GM06990 (cell line): ENCODE measurements at regions not wholly inside any gene's neighbourhood (a gene's known extent, or its start where the extent isn't known, plus 50 kb on each side); places are given as distances from the start of the nearest gene placed in this dataset.

ENCODE experiments used
- DNase-seq: peaks from one replicate; pipeline ENCODE4 v3.0.0-alpha.2; 2011; ENCODE audit not compliant: insufficient read length; ENCODE audit errors: extremely low read depth
- H3K27me3 ChIP-seq: replicated peaks from 2 replicates; pipeline ENCODE4 v1.6.0; 2011; ENCODE audit warnings: low read length; ENCODE audit not compliant: control insufficient read depth, insufficient read depth
- H3K36me3 ChIP-seq: 2 replicates; pipeline ENCODE4 v1.5.1; 2011; ENCODE audit warnings: low read length; ENCODE audit not compliant: control insufficient read depth, insufficient read depth
- H3K4me3 ChIP-seq: replicated peaks from 2 replicates; pipeline ENCODE4 v1.5.1; 2011; ENCODE audit warnings: low read depth, mild to moderate bottlenecking, control low read depth, low read length
- TF ChIP-seq, protein P1 (sequence below): IDR thresholded peaks from 2 replicates; pipeline ENCODE4 v1.5.1; 2011; ENCODE audit warnings: low read length, control low read depth, mild to moderate bottlenecking, inconsistent platforms; ENCODE audit not compliant: insufficient read depth, poor library complexity, severe bottlenecking

DNA sequence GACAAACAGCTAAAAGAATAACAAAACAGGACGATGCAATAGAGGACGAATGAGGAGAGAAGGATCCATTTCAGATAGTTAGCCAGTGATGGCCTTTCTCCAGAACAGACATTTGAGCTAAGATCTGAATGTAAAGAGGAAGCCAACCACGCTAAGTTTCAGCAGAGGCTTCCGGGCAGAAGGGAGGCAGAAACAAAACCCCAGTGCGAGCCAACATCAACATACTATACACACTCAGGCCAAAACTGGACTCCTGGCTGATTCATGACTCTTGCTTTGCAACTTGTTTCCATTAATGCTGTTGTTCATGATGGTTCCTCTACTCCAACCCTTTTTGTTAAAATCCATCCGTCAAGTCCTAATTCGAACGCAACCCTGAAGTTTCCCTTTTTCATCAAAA is 730.3 kb downstream of the TRIML1 start:
- DNase-seq: no peak
- Histone ChIP-seq H3K27me3 (no peaks in the 10 kb centered on the region), H3K36me3 (no peaks in the 10 kb centered on the region), H3K4me3 (no peak overlapping the region)
- TF ChIP-seq, protein P1, sequence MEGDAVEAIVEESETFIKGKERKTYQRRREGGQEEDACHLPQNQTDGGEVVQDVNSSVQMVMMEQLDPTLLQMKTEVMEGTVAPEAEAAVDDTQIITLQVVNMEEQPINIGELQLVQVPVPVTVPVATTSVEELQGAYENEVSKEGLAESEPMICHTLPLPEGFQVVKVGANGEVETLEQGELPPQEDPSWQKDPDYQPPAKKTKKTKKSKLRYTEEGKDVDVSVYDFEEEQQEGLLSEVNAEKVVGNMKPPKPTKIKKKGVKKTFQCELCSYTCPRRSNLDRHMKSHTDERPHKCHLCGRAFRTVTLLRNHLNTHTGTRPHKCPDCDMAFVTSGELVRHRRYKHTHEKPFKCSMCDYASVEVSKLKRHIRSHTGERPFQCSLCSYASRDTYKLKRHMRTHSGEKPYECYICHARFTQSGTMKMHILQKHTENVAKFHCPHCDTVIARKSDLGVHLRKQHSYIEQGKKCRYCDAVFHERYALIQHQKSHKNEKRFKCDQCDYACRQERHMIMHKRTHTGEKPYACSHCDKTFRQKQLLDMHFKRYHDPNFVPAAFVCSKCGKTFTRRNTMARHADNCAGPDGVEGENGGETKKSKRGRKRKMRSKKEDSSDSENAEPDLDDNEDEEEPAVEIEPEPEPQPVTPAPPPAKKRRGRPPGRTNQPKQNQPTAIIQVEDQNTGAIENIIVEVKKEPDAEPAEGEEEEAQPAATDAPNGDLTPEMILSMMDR: no peak

DNA sequence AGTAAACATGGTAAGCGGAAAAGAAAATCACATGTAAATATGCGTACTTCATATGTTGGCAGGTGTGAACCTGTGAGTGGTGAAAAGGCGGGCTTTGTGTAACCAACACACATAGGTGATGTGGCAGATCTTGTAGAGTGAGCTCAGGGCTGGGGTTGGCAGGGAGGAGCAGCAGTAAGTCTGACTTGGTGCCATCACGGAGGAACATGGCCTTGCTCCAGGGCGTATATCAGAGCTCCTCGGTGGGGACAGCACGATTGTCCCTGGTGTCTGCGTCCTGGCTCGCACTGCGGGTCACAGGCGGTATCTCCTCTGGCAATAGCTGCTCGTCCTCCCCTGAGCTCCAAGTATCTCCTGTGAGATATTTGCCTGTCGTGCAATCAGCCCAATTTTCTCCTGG is 733.6 kb downstream of the TRIML1 start:
- Histone ChIP-seq H3K4me3 (no peak overlapping the region), H3K36me3 (no peaks in the 10 kb centered on the region), H3K27me3 (no peaks in the 10 kb centered on the region)
- TF ChIP-seq, protein P1: no peak
- no peak for DNase-seq

DNA sequence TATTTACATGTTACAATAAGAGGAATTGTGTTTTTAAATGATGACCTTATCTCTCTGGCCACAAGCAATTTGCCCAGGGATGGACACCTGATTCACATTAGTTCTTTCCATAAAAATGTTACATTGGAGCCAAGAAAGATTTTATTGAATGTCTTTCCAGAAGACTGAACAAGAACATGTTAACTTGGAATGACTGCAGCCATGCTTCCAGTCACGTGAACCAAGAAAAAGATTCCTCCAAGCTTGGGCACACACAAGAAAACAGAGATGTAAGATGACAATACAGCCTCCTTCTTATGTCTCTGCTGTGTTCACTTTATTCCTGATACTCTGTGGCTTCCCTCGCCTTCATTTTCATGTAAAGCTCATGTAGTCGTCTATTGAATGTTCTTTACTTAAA is 737.6 kb downstream of the TRIML1 start:
- TF ChIP-seq, protein P1: no peak
- Histone ChIP-seq H3K27me3 (no peaks in the 10 kb centered on the region), H3K4me3 (no peak overlapping the region), H3K36me3 (no peaks in the 10 kb centered on the region)
- no peak for DNase-seq

DNA sequence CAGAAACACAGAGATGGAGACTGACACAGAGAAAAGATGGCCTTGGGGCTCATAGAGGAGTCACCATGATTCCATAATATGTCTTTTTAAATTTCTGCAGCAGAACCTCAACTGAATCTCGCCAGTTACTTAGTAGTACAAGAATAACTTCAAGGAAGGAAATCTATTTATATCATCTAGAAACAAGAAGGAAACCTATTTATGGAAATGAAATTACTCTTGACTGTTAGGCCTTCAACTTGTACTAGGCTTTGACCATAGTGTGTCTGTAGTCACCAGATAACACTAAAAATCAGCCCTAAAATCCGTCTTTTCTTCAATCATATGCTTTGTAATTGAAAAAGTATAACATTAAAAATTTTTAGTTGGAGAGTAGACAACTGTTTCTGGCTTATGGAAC is 740.4 kb downstream of the TRIML1 start:
- Histone ChIP-seq H3K36me3 (no peaks in the 10 kb centered on the region), H3K4me3 (no peak overlapping the region), H3K27me3 (no peaks in the 10 kb centered on the region)
- DNase-seq: no peak
- TF ChIP-seq, protein P1: no peak

DNA sequence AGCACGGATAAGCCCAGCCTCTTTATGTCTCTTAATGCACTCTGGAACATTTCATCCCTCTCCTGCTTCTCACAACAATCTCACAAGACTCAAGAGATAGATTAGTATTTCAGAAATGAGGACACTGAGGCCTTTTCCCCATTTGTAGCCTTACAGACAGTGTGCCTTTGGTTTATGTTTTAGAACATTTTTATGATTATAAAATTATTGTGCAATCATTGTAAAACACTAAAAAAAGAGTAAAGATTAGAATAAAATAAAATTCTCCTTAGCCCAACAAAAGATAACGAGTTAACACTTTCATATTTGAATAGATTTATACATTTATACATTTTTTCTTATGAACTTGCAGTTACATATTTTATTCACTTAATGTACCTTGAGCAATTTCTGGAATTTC is 748.7 kb downstream of the TRIML1 start:
- H3K27me3 ChIP-seq: no peaks in the 10 kb centered on the region
- H3K4me3 ChIP-seq: no peak overlapping the region
- TF ChIP-seq, protein P1: no peak
- no peak for DNase-seq
- H3K36me3 ChIP-seq: no peaks in the 10 kb centered on the region

DNA sequence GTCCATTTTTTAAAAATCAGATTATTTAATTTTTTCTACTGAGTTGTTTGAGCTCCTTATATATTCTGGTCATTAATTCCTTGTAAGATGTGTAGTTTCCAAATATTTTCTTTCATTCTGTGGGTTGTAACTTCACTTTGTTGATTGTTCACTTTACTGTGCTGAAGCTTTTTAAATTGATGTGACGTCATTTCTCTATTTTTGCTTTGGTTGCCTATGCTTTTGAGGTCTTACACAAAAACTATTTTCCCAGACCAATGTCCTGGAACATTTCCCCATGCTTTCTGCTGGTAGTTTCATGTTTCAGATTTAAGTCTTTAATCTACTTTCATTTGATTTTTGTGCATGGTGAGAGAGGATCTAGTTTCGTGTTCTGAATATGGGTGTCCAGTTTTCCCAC is 753.6 kb downstream of the TRIML1 start:
- no peaks in the 10 kb centered on the region for H3K36me3 ChIP-seq
- no peak for DNase-seq
- no peaks in the 10 kb centered on the region for H3K27me3 ChIP-seq
- H3K4me3 ChIP-seq: no peak overlapping the region
- TF ChIP-seq, protein P1: no peak
